ENCODE measurements at regions not wholly inside any gene's neighbourhood (a gene's known extent, or its start where the extent isn't known, plus 50 kb on each side); places are given as distances from the start of the nearest gene placed in this dataset.

DNA sequence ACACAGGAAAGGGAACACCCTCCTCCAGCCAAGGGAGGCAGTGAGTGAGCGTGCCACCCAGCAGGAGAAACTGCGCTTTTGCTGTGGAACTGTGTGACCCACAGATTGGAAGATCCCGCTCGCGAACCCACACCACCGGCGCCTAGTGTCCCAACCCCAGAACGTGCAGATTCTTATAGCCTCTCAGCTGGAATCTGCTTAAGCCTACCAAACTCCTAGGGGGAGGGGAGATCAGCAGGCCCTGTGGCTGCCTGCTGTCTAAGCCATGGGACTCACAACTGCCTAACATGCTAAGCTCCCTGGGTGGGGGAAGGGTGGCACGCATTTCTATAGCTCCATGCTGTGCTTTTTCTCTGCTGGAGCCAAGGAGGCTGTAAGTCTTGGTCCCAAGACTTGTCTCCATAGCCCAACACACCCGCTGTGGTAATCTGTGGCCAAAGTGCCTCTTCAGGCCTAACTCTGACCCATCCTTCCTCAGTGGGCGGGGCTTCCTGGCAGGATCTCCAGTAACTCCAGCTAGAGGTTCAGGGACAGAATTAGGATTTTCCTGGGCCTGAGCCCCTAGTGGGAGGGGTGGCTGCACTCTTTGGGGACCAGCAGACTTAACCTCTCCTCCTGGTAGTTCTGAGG lies 485.0 kb downstream of the TAF11L14 start:
- DNase-seq: no peak

DNA sequence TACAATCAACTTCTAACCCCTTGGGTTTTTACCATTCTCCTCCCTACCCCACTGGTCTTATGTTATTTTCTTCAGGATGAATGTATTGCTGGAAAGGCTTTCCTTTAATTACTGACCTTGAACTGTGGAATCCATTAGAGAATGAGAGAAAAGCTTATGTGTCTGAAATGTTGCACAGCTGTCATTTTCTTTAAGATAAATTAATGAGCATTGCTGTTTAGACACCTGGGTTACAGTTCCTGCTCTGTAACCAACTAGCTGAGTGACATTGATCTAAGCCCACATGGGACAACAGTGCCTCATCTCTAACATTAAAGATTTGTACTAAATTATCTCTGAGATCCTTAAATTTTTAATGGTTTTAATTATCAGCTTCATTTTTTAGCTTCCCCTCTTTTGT lies 507.0 kb downstream of the TAF11L14 start:
- DNase-seq: no peak

DNA sequence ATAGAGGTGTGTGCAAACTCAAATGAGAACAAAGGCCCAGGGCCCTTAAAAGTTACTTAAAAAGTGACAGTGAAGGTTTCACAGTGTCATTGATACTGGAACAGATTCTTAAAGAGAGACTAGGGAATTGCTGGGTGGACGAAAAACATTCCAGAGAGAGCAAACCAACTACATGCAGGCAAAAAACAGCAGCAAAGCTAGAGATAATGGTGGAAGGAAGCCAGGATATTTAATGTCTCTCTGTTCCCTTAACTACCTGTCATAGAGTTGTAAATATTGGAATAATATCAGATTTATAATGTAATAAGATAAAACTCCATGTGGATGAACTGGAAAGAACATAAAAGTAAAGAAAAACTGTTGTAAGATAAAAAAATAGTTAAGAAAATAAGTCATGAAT lies 508.6 kb downstream of the TAF11L14 start:
- DNase-seq: no peak

DNA sequence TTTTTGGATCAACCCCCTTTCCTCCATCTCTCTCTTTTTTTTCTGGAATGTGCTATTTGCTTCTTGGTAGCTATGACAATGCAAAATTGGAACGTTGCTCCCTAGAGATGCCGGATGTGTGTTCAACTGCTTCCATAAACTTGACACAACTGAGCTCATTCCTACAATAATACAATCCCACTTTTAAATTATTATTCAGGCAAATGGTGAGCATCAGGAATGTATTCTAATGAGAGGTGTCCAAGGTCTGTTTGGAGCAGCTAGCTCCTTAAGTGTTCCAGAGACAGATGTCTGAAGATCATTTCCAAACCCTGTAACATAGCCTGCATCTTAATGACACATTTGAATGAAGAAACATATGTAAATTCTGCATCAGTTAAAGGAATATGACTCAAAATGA lies 518.4 kb downstream of the TAF11L14 start:
- DNase-seq: no peak

DNA sequence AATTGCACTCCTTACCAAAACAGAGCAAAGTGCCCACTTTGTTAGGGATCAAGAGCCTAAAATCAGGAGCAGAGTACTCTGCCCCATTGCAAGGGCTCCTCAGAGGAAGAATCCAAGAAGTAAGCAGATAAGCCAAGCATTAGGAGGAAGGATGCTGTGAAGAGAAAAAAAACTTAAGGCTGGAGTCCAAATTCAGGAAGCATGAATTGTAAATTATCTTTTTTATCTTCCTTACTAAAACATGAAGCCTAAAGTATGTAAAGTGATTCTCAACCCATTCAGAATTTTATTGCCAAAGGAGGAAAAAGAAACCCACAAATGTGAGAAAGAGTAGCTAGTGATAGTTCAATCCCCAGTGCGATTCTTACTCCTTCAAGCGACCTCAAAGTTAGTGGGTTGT lies 523.9 kb downstream of the TAF11L14 start:
- DNase-seq: no peak

DNA sequence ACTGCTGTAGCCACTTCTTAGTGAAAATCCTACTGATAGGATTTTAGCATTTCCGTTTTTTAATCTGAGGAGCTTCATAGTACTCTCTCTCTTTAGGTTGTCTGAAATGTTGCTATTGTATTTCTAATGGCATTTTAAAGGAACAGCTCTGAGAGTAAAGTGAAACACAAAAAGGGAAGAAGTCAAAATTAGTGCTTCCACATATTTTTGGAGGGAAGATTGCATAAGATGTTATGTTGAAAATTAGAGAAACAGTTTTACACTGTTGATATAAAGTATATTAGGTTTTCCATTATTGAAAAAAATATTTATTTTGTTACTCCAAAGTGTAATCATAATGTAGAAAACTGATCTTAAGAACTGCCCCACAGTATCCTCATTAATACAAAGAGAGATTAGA lies 525.1 kb downstream of the TAF11L14 start:
- DNase-seq: no peak

DNA sequence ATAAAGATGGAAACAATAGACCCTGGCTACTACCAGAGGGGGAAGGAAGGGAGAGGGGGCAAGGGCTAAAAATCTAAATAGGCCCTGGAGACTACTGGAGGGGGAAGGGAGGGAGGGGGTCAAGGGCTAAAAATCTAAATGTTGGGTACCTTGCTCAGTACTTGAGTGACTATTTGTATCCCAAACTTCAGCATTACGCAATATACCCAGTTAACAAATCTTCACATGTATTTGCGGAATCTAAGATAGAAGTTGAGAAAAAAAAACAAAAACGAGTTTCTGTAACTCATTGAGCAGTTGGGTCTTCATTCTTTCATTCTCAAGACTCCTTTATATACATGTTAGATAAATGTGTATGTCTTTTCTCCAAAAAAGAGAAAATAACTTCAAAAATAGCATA lies 537.4 kb downstream of the TAF11L14 start:
- DNase-seq: no peak

DNA sequence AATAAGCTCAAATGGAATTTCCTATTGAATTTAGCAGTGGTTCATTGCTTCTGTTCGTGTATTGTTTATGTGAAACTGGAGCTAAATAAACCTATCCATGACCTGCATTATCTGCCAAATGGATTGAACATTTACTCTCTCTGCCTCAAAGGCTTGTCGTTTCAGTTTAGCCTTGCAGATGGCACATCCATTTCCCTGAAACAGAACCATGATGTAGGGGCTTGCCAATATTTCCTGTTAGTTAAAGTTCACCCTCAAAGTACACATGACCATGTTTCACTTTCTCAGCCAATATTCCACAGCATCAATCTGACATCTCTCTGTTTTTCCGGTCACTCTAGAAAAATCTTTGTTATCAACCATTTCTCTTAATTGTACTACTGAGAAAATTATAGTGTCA lies 545.3 kb downstream of the TAF11L14 start:
- DNase-seq: no peak

DNA sequence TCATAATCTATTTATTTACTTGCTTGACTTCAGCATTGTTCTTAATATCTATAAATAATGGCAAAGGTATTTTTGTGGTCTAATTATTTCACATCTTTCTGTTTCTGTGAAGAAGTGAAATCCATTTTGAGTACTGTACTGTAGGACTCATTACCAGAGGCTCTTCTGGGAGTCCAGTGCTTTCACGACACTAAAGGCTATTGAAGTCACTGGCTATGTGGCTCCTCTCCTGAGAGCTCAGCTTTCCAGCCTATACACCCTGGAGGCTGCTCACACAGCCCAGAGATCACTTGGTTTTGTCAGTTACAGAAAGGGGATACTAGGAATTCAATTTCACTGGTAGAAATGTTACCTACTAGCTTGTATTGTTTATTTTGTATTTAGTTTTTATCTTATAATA lies 547.3 kb downstream of the TAF11L14 start:
- DNase-seq: no peak

DNA sequence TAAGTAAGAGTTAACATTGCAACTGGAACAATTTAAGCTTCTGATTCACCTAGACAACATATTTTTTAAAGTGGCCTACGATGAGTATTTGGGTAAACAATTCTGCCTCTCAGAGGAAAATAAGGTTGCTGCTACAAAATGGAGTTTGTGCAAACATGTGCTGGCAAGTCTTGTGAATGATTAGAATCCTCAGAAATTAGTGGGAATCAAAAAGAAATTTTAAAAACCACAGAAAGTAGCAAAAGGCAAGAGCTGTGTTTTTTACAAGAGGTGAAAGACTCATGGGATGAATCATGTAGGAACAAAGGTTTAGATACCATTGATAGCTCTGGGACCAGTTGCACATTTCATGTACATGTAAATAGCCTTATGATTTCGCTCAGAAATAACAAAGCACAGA lies 561.6 kb downstream of the TAF11L14 start:
- no peak for DNase-seq

DNA sequence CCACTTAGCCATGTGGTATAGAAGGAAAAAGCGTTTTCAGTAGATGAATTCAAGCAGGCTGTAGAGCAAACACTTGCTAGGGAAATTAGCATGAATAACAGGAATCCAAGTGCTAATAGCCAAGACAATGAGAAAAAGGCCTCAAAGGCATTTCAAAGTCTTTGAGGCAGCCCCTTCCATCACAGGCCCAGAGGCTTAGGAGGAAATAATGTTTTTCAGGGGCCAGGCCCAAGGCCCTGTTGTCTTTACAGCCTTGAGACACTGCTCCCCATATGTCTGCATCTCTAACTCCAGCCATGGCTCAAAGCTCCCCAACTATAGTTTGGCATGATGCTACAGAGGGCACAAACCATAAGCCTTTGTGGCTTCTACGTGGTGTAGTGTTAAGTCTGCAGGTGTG lies 563.5 kb downstream of the TAF11L14 start:
- no peak for DNase-seq

DNA sequence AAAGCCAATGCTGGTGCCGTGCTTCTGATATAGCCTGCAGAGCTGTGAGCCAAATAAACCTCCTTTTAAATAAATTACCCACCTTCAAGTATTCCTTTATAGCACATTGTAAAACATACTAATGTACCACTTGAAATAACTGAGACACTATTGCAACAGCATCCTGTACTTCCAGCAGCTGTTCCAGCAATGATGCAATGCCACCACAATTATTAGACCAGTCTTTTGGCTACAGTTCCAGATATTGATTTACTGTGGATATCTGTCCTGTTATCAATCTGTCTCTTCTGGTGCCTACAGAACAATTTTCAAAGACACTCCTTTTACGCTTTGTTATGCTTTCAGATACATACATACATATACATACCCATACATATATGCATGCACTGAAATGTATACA lies 567.9 kb downstream of the TAF11L14 start:
- DNase-seq: no peak

DNA sequence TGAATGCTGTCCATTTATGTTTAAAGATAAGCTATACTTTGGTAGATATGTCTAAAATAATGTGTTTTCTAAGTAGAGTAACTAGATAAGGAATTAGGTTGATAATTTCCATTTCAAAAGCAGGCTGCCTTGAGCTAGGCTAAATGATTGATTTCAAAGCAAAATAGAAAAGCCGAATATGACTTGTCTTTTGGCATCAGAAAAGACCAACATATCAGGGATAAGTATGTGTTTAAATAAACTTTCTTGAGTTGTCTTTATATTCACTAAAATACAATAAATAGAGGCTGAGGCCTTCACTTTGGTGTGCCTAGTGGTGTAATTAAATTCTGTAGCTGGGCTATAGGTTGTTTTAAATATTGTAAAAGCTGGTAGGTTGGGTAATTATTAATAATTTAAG lies 569.0 kb downstream of the TAF11L14 start:
- DNase-seq: no peak

DNA sequence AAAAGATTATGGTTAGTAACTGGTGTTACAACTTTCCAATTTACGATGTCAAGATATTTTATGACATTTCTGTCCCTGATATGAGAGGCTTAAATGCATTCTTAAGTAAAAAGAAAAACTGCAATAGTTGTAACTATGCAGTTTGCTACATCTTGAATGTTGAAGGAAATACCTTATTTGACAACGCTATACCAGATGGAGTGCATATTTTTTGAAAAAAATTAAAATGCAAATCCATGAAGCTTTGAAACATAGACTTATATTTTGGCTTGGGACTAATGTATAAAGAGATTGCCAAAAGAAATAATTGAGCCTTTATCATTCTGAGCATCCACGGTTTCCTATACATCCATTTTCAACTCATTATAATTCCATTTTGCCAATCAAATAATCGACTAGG lies 579.4 kb downstream of the TAF11L14 start:
- DNase-seq: no peak

DNA sequence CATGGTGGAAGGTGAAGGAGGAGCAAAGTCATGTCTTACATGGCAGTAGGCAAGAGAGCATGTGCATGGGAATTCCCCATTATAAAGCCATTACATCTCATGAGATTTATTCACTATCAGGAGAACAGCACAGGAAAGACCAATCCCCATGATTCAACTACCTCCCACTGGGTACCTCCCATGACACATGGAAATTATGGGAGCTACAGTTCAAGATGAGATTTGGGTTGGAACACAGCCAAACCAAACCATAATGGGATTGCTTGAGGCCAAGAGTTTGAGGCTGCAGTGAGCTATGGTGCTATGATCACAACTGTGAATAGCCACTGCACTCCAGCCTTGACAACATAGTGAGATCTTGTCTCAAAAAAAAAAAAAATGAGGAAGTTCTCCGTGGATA lies 581.8 kb downstream of the TAF11L14 start:
- DNase-seq: no peak

DNA sequence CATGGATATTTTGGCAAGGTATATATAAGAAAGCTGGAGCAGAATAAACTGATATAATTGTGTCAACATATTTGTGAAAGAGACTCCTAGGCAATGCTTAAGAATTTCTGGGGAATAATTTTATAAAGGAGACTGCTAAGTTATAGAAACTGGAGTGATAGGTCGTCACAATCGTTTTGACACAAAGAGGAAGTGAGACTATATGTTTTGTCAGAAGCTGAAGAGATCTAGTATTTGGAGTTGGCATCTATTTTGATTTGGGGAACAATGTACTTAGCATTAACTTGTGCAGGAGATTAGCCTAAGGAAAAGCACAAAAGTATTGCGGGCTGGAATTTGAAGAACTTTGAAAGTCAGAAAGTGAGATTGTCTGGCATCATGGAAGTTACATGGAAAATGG lies 582.5 kb downstream of the TAF11L14 start:
- DNase-seq: no peak

DNA sequence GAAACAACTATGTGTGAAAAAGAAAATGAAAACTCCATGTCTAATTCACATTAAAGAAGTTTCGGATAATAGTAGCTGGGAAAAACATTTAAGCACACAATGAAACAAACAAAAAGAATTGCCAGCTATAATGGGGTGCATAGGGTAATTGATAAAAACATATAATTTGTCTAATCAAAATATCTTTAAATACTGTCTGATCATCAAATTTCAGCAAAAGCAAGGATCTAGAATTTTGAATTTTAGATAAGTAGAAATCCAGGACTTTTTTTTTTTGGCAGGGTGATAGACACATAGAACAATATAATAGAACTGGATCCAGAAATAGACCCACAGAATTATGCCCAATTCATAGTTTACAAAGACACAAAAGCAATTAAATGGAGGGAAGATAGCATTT lies 585.0 kb downstream of the TAF11L14 start:
- DNase-seq: no peak

DNA sequence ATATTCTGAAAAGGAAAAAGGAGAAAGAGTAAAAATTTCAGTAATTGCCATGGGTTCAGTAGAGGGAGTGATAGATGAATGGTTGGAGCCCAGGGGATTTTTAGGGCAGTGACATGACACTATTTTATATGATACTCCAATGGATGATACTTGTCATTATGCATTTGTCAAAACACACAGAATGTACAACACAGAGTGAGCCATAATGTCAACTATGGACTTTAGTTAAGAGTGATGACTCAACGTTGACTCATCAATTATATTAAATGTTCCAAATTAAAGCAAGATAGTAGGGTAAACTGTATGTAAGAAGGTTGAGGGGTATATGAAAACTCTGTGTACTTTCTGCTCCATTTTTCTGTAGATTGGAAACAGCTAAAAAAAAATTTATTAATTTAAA lies 586.4 kb downstream of the TAF11L14 start:
- no peak for DNase-seq

DNA sequence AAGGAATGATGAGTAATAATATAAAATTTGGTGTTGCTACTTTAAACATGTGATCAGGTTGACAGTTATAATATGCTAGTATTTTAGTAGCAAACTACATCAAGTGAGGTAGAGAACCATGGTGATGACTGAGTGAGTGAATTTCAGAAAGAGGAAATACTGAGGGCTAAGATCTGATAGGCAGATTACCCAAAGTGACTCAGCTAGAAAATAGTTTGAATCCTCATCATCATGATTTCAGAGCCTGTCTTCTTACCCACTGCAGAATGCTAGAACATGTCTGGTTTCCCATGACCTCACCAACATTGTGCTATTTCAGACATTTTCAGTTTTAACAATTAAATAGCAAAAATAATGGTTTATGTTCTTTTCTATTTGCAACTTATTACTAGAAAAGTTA lies 602.1 kb downstream of the TAF11L14 start:
- no peak for DNase-seq

DNA sequence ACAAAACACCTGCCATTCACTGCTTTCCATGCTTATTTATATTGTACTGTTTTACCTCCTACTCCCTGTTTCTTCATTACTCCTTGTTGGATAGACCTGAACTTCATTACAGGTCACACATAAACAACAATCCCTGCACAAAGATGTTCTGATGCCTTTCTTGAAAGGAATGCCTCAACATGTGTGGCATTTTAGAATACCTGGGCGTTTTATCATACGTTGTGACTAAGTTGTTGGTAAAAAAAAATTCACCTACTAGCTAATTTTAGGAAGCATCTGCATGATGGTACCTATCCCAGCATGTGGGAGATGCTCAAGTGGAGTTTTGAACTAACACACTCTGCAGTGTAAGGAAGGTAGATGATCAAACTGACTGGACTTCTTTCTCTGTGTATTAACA lies 604.1 kb downstream of the TAF11L14 start:
- DNase-seq: no peak

DNA sequence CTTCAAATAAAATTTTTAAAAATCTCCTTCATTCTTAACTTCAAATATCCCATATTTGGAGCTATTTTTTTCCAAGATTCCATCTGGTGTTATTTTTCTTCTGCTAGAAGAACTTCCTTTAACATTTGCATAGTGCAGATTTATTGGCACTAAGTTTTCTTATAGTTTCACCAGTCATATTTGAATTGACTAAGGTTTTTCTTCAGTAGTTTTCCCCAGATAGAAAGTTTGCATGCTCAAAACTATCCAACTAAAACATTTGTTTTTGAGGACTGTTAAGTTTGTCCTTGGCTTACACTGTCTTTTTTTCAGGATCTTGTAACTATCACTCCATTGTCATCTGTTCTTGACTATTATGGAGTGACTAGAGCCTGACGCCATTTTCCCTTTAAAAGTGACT lies 606.7 kb downstream of the TAF11L14 start:
- no peak for DNase-seq

DNA sequence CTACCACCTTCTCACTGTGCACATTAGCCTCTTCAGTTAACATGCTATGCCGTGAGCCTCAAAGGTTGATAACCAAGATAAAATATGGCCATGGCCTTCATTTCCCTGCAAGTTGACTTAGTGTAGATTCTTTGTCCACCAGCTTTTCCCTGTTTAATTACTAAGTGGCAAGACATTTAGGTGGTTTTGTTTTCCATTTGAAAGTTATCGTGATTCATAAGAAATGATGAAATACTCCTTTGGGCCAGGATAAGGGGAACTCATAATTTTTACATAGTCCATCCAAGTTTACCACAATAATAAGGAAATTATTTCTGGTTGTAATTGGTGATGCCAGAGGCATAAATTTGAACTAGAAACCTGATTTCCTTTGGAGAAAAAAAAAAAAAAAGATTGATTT lies 609.6 kb downstream of the TAF11L14 start:
- DNase-seq: no peak

DNA sequence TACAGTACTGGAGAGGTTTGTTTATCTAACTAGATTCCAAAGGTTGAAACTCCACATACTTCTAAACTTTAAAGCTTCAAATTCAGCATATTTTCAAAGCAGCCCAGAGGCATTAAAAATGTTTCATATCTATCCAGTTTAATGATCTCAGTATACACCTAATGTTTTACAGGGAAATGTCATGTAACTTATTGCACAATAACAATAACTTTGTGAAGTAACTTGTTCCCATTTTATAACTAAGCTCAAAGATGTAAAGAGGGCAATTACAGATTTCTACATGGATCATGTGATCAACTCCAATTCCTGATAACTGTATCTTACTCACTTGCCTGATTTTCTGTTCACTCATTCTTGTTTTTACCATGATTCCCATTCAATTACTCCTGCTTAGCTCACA lies 610.0 kb downstream of the TAF11L14 start:
- no peak for DNase-seq

DNA sequence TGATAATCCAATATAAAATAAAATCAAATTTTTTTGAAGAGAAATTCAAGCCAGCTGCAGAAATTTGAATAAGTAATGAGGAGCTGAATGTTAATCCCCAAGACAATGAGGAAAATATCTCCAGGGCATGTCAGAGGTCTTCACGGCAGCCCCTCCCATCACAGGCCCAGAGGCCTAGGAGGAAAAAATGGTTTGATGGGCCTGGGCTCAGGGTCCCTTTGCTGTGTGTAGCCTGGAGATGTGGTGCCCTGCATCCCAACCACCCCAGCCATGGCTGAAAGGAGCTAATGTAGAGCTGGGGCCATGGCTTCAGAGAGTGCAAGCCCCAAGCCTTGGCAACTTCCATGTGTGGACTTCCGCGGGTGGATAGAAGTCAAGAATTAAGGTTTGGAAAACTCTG lies 618.3 kb downstream of the TAF11L14 start:
- DNase-seq: no peak

DNA sequence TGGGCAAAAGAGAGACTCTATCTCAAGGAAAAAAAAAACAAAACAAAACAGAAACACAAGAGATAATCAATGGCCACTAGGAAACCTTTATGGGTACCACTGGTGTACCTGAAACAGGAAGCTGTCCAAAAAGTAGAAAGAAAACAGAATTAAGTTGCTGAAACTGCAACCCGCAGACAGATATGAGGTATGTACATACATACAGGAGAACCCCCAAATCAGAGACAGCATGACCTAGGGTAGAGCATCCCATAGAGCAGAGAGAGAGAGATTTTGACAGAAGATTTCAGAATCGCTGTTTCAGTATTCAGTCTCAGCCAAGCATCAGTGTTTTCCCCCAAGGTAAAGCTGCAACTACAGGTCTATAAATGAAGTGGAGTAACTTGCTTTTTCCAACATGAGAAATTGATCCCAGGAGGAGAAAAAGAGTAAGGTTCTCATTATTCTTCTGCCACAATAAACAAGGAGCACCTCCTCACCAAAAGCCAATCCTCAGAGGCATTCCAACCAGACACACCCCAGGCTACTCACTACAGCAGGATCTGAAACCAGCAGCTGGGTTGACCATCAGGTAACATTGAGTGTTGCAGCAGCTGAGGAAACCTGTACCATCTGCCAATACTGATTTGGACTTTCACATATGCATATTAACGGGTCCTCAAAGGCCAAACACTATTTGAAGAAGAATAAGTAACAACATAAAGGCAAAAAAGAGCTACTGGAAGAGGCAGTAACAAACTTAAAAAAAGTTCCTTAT lies 630.0 kb downstream of the TAF11L14 start:
- no peak for DNase-seq

Data from NCI-H187 (cell line).